ENCODE measurements at regions not wholly inside any gene's neighbourhood (a gene's known extent, or its start where the extent isn't known, plus 50 kb on each side); places are given as distances from the start of the nearest gene placed in this dataset.

DNA sequence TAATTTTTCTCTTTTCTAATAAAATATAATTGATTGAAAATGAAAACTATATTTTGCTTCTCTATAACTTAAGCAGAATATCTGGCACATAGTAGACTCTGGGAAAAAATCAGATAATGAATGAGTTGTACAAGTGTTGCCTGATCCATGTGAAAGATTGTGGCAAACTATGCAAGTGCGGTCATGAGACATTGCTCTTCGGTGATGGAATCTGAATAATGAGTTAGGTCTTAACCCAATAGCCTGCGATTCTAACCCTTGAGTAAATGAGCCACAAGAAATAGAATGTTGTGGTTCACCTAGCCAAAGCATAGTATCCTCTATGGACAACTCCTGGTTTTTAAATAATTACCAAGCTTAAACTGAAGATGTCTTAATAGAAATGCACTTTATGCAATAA is 333.7 kb upstream of the LUZP2 start:
- no peak overlapping the region for H4K91ac ChIP-seq (ENCODE audit: low read length)
- no peak overlapping the region for H2BK15ac ChIP-seq (ENCODE audit: low read depth, poor library complexity, severe bottlenecking)
- no peak overlapping the region for H3K9ac ChIP-seq (ENCODE audit: low read length)
- H3K4me2 ChIP-seq (ENCODE audit: low read length, poor library complexity, severe bottlenecking) = no peak overlapping the region
- H2BK12ac ChIP-seq (ENCODE audit: low read length in 2 of 2) = no peak overlapping the region
- no peaks in the 10 kb centered on the region for H3K27me3 ChIP-seq (ENCODE audit: control insufficient read depth in 1 of 2, insufficient read depth in 1 of 2, low read length in 2 of 2)
- H2BK5ac ChIP-seq (ENCODE audit: low read depth, low read length, poor library complexity, severe bottlenecking) = no peak overlapping the region
- no peaks in the 10 kb centered on the region for H3K9me3 ChIP-seq (ENCODE audit: control insufficient read depth, low read length)
- no peak overlapping the region for H3K14ac ChIP-seq (ENCODE audit: low read length in 2 of 2)
- no peaks in the 10 kb centered on the region for H3K79me1 ChIP-seq (replicated peaks; ENCODE audit: low read length, poor library complexity, severe bottlenecking)
- H3K4me3 ChIP-seq (ENCODE audit: insufficient read depth in 1 of 2, low read depth in 1 of 2, low read length in 2 of 2) = no peak overlapping the region
- no peaks in the 10 kb centered on the region for H3K36me3 ChIP-seq (ENCODE audit: control insufficient read depth in 1 of 2, insufficient read depth in 2 of 2, low read depth in 1 of 2, low read length in 2 of 2)
- no peak overlapping the region for H3K4ac ChIP-seq (ENCODE audit: low read depth in 1 of 2, low read length in 2 of 2)
- H2BK120ac ChIP-seq (ENCODE audit: low read depth, low read length) = no peak overlapping the region
- H2AK5ac ChIP-seq (ENCODE audit: low read length, severe bottlenecking) = no peak overlapping the region
- H3K23ac ChIP-seq (ENCODE audit: low read length in 2 of 2) = no peak overlapping the region
- H4K8ac ChIP-seq (ENCODE audit: low read length) = no peak overlapping the region
- H3K27ac ChIP-seq (ENCODE audit: low read length, poor library complexity, severe bottlenecking) = no peak overlapping the region
- DNase-seq = peak; percentile 70
- no peaks in the 10 kb centered on the region for H3K4me1 ChIP-seq (ENCODE audit: control insufficient read depth, insufficient read depth, low read depth, low read length)
- no peak overlapping the region for H3K18ac ChIP-seq (ENCODE audit: low read depth in 1 of 2, low read length in 2 of 2)
- 63% methylated on average over 3 of the region's 3 CpGs for WGBS
- no peak overlapping the region for H2AFZ ChIP-seq (ENCODE audit: low read depth, low read length)

DNA sequence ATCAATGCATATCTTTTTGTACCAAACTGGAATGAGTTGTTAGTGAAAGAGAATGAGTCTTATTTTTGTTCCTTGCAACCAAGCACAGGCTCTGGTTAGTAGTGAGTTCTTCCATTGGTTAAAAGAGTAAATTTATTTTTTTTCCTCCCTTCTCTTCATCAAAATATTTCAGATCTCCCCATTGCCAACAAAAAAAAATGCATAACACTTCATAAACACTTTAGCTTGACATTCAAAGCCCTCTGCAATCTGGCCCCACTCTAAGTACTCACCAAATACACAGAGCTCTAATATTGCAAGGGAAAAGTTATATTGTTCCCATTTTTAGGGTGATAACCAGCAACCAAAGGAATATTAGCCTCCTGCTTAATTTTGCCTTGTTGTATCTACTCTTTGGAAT is 333.0 kb upstream of the LUZP2 start:
- no peak overlapping the region for H3K14ac ChIP-seq (ENCODE audit: low read length in 2 of 2)
- H3K4me2 ChIP-seq (ENCODE audit: low read length, poor library complexity, severe bottlenecking) = no peak overlapping the region
- H3K18ac ChIP-seq (ENCODE audit: low read depth in 1 of 2, low read length in 2 of 2) = no peak overlapping the region
- no peak overlapping the region for H3K4me3 ChIP-seq (ENCODE audit: insufficient read depth in 1 of 2, low read depth in 1 of 2, low read length in 2 of 2)
- no peak overlapping the region for H2AK5ac ChIP-seq (ENCODE audit: low read length, severe bottlenecking)
- no peak overlapping the region for H4K91ac ChIP-seq (ENCODE audit: low read length)
- H2BK15ac ChIP-seq (ENCODE audit: low read depth, poor library complexity, severe bottlenecking) = no peak overlapping the region
- H2BK120ac ChIP-seq (ENCODE audit: low read depth, low read length) = no peak overlapping the region
- no peaks in the 10 kb centered on the region for H3K79me1 ChIP-seq (replicated peaks; ENCODE audit: low read length, poor library complexity, severe bottlenecking)
- no peak overlapping the region for H3K27ac ChIP-seq (ENCODE audit: low read length, poor library complexity, severe bottlenecking)
- no peak for DNase-seq
- H4K8ac ChIP-seq (ENCODE audit: low read length) = no peak overlapping the region
- no peak overlapping the region for H3K4ac ChIP-seq (ENCODE audit: low read depth in 1 of 2, low read length in 2 of 2)
- H3K27me3 ChIP-seq (ENCODE audit: control insufficient read depth in 1 of 2, insufficient read depth in 1 of 2, low read length in 2 of 2) = no peaks in the 10 kb centered on the region
- no peak overlapping the region for H2AFZ ChIP-seq (ENCODE audit: low read depth, low read length)
- no peak overlapping the region for H3K23ac ChIP-seq (ENCODE audit: low read length in 2 of 2)
- no peak overlapping the region for H2BK12ac ChIP-seq (ENCODE audit: low read length in 2 of 2)
- H3K36me3 ChIP-seq (ENCODE audit: control insufficient read depth in 1 of 2, insufficient read depth in 2 of 2, low read depth in 1 of 2, low read length in 2 of 2) = no peaks in the 10 kb centered on the region
- no peaks in the 10 kb centered on the region for H3K9me3 ChIP-seq (ENCODE audit: control insufficient read depth, low read length)
- no peak overlapping the region for H3K9ac ChIP-seq (ENCODE audit: low read length)
- no peak overlapping the region for H2BK5ac ChIP-seq (ENCODE audit: low read depth, low read length, poor library complexity, severe bottlenecking)
- H3K4me1 ChIP-seq (ENCODE audit: control insufficient read depth, insufficient read depth, low read depth, low read length) = no peaks in the 10 kb centered on the region

DNA sequence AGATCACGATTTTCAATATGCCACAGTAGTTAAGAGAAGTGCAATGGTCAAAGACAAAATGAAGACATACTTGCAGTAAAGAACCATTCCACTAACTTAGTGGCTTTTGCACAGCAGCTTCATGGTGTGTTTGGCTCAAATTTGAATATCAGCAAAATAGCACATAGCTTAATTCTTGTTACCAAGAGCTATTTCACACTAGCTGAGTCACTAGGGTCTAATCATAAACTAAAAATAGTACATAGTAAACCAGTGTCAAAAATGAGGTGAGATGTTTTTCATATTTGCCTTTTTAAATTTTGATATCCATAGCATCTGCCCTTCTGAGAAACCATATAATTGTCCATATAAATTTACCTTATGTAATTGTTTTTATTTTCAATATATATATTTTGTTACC is 325.0 kb upstream of the LUZP2 start:
- Histone ChIP-seq H3K4me2 (ENCODE audit: low read length, poor library complexity, severe bottlenecking) (no peak overlapping the region), H3K27me3 (ENCODE audit: control insufficient read depth in 1 of 2, insufficient read depth in 1 of 2, low read length in 2 of 2) (no peaks in the 10 kb centered on the region), H3K27ac (ENCODE audit: low read length, poor library complexity, severe bottlenecking) (no peak overlapping the region), H2AK5ac (ENCODE audit: low read length, severe bottlenecking) (no peak overlapping the region), H2BK5ac (ENCODE audit: low read depth, low read length, poor library complexity, severe bottlenecking) (no peak overlapping the region), H4K8ac (ENCODE audit: low read length) (no peak overlapping the region), H3K14ac (ENCODE audit: low read length in 2 of 2) (no peak overlapping the region), H2BK12ac (ENCODE audit: low read length in 2 of 2) (no peak overlapping the region), H3K9me3 (ENCODE audit: control insufficient read depth, low read length) (no peaks in the 10 kb centered on the region), H3K4me1 (ENCODE audit: control insufficient read depth, insufficient read depth, low read depth, low read length) (no peaks in the 10 kb centered on the region), H3K23ac (ENCODE audit: low read length in 2 of 2) (no peak overlapping the region), H3K79me1 (replicated peaks; ENCODE audit: low read length, poor library complexity, severe bottlenecking) (no peaks in the 10 kb centered on the region), H3K36me3 (ENCODE audit: control insufficient read depth in 1 of 2, insufficient read depth in 2 of 2, low read depth in 1 of 2, low read length in 2 of 2) (no peaks in the 10 kb centered on the region), H3K4me3 (ENCODE audit: insufficient read depth in 1 of 2, low read depth in 1 of 2, low read length in 2 of 2) (no peak overlapping the region), H4K91ac (ENCODE audit: low read length) (no peak overlapping the region), H3K9ac (ENCODE audit: low read length) (no peak overlapping the region), H3K18ac (ENCODE audit: low read depth in 1 of 2, low read length in 2 of 2) (no peak overlapping the region), H2BK15ac (ENCODE audit: low read depth, poor library complexity, severe bottlenecking) (no peak overlapping the region), H2AFZ (ENCODE audit: low read depth, low read length) (no peak overlapping the region), H3K4ac (ENCODE audit: low read depth in 1 of 2, low read length in 2 of 2) (no peak overlapping the region), H2BK120ac (ENCODE audit: low read depth, low read length) (no peak overlapping the region)
- DNase-seq = no peak
- WGBS = 100% methylated on average over 1 of the region's 1 CpG

DNA sequence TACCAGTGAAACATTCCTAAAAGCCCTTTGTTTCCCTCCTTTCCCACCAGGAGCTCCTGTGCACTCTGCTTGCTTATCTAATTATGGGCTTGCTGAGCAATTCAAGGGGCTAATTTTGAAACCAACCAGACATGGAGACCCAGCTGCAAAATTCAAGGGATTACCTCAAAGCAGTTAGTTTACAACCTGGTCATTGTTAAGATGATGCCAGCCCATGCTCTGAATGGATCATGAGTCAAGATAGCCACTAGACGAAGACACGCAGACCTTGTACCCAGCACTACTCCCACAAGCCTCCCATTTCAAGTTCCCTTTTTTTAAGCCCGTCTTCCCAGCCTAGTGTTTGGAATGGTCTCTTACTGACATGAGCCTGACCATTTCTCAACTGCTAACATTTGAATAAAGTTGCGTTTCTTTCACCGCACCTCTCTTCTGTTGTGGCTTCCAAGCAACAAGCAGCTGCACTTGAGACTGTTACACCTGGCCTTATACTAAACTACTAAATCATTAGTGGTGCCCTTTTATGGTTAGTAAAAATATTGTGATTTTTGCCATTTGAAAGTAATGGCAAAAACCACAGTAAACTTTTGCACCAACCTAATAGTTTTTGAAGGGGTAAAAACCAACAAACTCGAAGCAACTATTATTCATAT is 315.3 kb upstream of the LUZP2 start:
- Histone ChIP-seq H3K18ac (ENCODE audit: low read depth in 1 of 2, low read length in 2 of 2) (no peak overlapping the region), H4K8ac (ENCODE audit: low read length) (no peak overlapping the region), H3K4me2 (ENCODE audit: low read length, poor library complexity, severe bottlenecking) (no peak overlapping the region), H3K79me1 (replicated peaks; ENCODE audit: low read length, poor library complexity, severe bottlenecking) (no peaks in the 10 kb centered on the region), H2AK5ac (ENCODE audit: low read length, severe bottlenecking) (no peak overlapping the region), H2AFZ (ENCODE audit: low read depth, low read length) (no peak overlapping the region), H2BK120ac (ENCODE audit: low read depth, low read length) (no peak overlapping the region), H3K27me3 (ENCODE audit: control insufficient read depth in 1 of 2, insufficient read depth in 1 of 2, low read length in 2 of 2) (no peaks in the 10 kb centered on the region), H3K9me3 (ENCODE audit: control insufficient read depth, low read length) (no peaks in the 10 kb centered on the region), H3K23ac (ENCODE audit: low read length in 2 of 2) (no peak overlapping the region), H3K14ac (ENCODE audit: low read length in 2 of 2) (no peak overlapping the region), H3K4me1 (ENCODE audit: control insufficient read depth, insufficient read depth, low read depth, low read length) (no peaks in the 10 kb centered on the region), H2BK12ac (ENCODE audit: low read length in 2 of 2) (no peak overlapping the region), H3K4me3 (ENCODE audit: insufficient read depth in 1 of 2, low read depth in 1 of 2, low read length in 2 of 2) (no peak overlapping the region), H2BK15ac (ENCODE audit: low read depth, poor library complexity, severe bottlenecking) (no peak overlapping the region), H3K9ac (ENCODE audit: low read length) (no peak overlapping the region), H3K36me3 (ENCODE audit: control insufficient read depth in 1 of 2, insufficient read depth in 2 of 2, low read depth in 1 of 2, low read length in 2 of 2) (no peaks in the 10 kb centered on the region), H2BK5ac (ENCODE audit: low read depth, low read length, poor library complexity, severe bottlenecking) (no peak overlapping the region), H3K27ac (ENCODE audit: low read length, poor library complexity, severe bottlenecking) (no peak overlapping the region), H4K91ac (ENCODE audit: low read length) (no peak overlapping the region), H3K4ac (ENCODE audit: low read depth in 1 of 2, low read length in 2 of 2) (no peak overlapping the region)
- no peak for DNase-seq
- WGBS = 87% methylated on average over 3 of the region's 6 CpGs
